HG02885 (cell line): ENCODE measurements at regions not wholly inside any gene's neighbourhood (a gene's known extent, or its start where the extent isn't known, plus 50 kb on each side); places are given as distances from the start of the nearest gene placed in this dataset.

Source experiments
- ATAC-seq: cut with Tn5 transposase; IDR thresholded peaks from one replicate; pipeline ENCODE4 v1.9.1; 2021; ENCODE audit warnings: mild to moderate bottlenecking; ENCODE audit not compliant: unreplicated experiment, poor library complexity

GRCh38 chr4:3863841-3864741, 97.9 kb downstream of the ADRA2C start:
- ATAC-seq = no peak

GRCh38 chr4:3864742-3865721, 98.8 kb downstream of the ADRA2C start:
- ATAC-seq = no peak

- no peak for ATAC-seq
Observed at GRCh38 chr4:3865986-3866812, 100.0 kb downstream of the ADRA2C start.

- no peak for ATAC-seq
Observed at GRCh38 chr4:3866813-3867129, 100.6 kb downstream of the ADRA2C start.

- ATAC-seq = no peak
Observed at GRCh38 chr4:3867403-3868100, 101.4 kb downstream of the ADRA2C start.

GRCh38 chr4:3868211-3869173, 102.3 kb downstream of the ADRA2C start:
- no peak for ATAC-seq

GRCh38 chr4:3869174-3869572, 103.0 kb downstream of the ADRA2C start:
- no peak for ATAC-seq

GRCh38 chr4:3869661-3870566, 103.7 kb downstream of the ADRA2C start:
- no peak for ATAC-seq

GRCh38 chr4:3870567-3870962, 104.4 kb downstream of the ADRA2C start:
- ATAC-seq = no peak

GRCh38 chr4:3871181-3871852, 105.1 kb downstream of the ADRA2C start:
- no peak for ATAC-seq

- ATAC-seq = no peak
Observed at GRCh38 chr4:3871881-3872833, 106.0 kb downstream of the ADRA2C start.

GRCh38 chr4:3872834-3873313, 106.7 kb downstream of the ADRA2C start:
- ATAC-seq = no peak

- no peak for ATAC-seq
Observed at GRCh38 chr4:3873408-3874027, 107.3 kb downstream of the ADRA2C start.

- ATAC-seq = no peak
Observed at GRCh38 chr4:3874028-3874415, 107.8 kb downstream of the ADRA2C start.

GRCh38 chr4:3874525-3875110, 108.4 kb downstream of the ADRA2C start:
- ATAC-seq = no peak
